ENCODE measurements at regions not wholly inside any gene's neighbourhood (a gene's known extent, or its start where the extent isn't known, plus 50 kb on each side); places are given as distances from the start of the nearest gene placed in this dataset.
A peak's percentile ranks its signal among the peaks of the same experiment; 100 is the strongest.

DNA sequence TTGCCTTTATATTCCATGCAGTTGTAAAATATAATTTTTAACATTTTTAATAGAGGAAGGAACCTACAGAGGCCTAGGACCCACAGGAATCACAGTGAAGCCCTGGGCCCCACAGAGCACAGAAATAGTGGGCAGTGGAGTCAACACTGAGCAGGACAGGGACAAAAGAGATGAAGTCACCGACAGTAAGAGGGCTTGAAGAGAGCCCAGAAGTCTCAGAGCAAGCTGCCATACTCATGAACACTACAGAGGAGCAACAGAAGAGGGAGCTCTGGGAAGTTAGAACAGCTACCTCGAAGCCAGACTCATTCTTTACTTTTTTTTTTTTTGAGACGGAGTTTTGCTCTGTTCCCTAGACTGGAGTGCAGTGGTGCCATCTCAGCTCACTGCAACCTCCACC is 149.3 kb upstream of the TENM3 start:
- DNase-seq, result no peak

GRCh38 chr4:182101618-182102017 is 141.6 kb upstream of the TENM3 start:
- DNase-seq, result no peak

DNA sequence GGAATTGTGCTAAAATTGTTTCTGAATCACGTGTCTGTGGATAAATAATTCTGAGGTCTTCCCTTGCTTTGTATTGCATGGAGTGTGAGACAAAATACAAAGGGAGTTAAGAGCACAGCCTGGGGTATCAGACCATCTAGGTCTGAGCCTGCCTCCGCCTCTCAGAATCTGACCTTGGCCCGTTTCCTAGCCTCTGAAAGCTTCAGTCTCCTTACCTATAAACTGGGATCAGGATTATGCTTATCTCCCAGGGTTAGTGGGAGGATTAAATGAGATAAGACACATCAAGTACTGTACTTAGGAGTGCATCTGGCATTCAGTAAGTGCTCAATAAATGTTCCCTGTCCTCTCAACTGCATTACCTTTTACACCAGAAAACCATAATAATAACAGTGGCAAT is 140.6 kb upstream of the TENM3 start:
- no peak for DNase-seq

- DNase-seq, result no peak
Observed at GRCh38 chr4:182103614-182104319, 139.4 kb upstream of the TENM3 start.

- DNase-seq, result no peak
Observed at GRCh38 chr4:182105416-182105815, 137.8 kb upstream of the TENM3 start.

DNA sequence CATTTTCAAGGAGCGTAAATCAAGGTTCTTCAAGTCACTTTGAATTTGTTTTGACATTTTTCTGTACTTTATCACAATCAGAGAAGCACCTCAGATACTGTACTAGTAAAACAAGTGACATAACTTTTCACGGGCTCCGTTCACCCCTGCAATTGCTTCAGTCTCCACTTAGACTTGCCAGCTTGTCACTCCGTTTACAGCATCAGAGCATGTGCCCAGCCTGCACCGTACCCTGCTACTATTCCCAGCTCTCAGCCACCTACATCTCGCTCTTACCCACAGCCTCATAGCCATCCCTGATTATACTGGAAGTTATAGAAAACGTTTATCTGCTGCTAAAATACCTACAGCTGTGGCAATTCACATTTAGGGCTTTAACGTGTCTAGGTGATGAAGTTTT is 135.3 kb upstream of the TENM3 start:
- DNase-seq, result no peak

DNA sequence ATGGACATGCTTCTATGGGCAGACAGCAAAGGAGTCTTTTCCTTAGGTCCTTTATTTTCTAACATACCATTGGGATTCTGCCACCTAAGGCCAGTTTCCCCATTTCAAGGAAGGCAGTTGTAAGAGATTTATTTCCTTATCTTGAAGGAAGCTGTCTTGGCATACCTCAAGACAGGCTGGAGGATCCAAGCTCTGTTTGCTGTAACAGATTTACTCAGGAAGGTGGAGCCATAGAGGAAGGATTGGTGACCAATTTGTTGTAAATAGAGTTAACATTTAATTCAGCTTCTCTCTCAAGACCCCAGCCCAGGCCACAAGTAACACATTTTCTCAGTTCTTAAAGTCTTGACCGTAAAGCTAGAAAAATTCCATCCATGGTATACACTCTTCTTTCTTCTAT is 131.6 kb upstream of the TENM3 start:
- DNase-seq, result no peak

- DNase-seq, result no peak
Observed at GRCh38 chr4:182113779-182114178, 129.4 kb upstream of the TENM3 start.

GRCh38 chr4:182124359-182124758 is 118.8 kb upstream of the TENM3 start:
- no peak for DNase-seq

DNA sequence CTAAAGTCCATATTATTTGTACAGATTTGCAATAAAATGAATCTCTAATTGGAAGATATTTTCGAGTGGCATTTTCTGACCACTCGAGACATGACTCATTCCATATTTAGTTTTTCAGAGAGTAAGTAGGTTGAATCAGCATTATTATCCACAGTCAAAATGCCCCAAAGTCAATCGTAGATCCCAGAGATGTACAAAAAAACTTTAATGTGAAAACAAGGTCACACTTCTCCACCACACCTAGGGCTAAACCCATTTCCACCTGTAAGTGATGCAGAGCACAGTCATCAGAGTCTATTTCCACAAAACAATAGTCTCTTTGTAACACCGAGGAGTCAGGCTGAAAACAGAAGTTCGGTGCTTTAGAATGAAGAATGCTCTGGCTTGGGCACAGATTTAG is 117.1 kb upstream of the TENM3 start:
- DNase-seq, result no peak

GRCh38 chr4:182126603-182127002 is 116.6 kb upstream of the TENM3 start:
- DNase-seq, result no peak

GRCh38 chr4:182133033-182133432 is 110.2 kb upstream of the TENM3 start:
- DNase-seq, result no peak

- DNase-seq, result no peak
Observed at GRCh38 chr4:182134261-182134660, 108.9 kb upstream of the TENM3 start.

DNA sequence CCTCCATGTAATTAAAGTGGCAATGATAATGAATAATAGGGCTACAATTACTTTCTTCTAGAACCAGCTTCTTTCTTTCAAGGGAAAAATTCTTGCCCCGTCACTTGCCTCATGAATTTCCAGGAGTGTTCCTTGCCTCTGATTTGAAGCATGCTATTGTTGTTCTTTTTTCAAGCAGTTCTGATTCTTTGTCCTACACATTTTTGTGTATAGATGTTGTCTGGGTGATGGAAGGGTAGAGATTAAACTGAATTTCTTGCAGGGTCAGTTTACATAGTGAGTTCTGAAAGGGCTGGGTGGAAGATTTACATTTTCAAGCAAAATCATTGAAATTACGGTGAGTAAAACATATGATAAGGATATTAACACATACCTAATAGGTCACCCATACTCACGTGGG is 107.0 kb upstream of the TENM3 start:
- no peak for DNase-seq

- peak in 2 of 3 experiments; percentile 12 to 48 for DNase-seq
Observed at GRCh38 chr4:182137343-182137742, 105.9 kb upstream of the TENM3 start.

GRCh38 chr4:182139491-182139890 is 103.7 kb upstream of the TENM3 start:
- DNase-seq, result no peak

DNA sequence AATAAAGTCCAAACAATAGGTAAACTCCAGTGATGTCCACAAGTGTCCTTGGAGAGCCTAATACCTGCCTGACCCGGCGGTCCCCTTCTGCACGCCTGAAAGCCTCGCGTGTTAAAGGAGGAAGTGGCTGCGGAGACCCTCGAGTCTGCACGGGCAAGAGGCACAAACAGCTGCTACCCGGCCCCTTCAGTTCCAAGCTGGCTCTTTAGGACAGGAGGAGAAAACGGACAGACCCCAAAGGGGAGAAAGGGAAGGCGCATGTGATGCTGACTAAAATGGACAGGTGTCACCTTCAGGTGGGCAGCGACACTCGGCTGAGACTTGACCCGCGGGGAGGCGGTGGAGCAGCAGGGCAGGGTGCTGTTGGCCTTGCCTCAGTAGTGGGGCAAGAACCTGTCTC is 102.7 kb upstream of the TENM3 start:
- DNase-seq, result no peak

DNA sequence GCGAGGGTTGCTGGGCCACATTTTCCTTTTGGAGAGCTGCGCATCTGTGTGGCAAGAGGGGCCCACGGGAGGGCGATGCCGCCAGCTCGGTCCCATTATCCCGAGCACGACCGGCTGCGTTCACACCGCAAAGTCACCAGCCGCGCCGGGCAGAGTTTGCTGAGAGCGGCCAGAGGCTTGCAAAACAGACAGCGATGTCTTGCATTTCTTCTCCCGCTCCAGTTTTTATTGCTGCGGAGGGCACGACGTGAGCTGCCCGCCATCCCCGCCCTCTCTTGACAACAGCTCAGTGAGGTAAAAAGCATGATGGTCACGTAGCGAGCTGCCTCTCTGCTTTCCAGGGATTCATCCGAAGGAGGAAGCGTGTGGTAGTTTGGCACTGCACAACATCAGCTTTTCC is 102.1 kb upstream of the TENM3 start:
- no peak for DNase-seq

DNA sequence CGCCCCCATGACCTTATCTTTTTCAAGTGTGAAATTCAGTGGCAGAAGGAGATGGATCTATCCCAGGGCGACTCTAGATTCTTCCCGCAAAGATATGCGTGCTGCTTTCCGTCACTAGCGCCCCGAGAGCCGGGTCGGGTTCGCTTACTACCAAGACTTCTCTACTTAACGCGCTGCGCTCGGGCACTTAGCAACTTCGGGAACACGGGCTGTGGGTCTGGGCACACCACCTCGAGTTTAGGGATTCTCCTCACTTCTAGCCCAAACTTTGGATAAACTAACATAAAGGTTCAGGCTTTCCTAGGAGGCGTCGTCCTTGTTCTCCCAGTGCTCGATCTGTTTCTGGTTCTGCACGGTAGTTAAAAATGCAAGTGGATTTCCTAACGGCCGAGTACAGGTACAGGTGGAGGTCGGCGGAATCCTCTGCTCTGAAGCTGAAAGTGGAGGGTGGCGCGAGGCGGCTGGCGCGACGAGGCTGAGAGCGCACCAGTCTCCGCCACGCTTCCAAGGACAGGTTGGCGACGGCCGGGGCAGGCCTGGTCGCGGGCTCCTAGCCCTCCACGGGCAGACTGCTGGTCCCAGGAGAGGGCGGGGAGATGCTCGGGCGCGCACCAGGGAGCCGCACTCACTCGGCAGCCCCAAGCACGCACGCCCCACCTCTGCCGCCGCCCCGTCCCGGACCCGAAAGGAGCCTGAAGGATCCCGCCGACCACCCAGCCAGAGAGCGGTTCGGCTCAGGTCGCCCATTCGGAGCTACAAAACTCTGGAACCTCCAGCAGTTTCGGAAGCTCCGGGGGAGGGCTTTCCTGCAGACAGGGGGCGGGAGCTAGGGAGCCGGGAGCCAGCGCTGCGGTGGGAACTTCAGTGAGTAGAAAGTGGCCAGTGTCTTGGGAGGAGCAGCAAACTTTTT is 100.8 kb upstream of the TENM3 start:
- DNase-seq, result no peak

- DNase-seq, result no peak
Observed at GRCh38 chr4:182143086-182143821, 99.9 kb upstream of the TENM3 start.

DNA sequence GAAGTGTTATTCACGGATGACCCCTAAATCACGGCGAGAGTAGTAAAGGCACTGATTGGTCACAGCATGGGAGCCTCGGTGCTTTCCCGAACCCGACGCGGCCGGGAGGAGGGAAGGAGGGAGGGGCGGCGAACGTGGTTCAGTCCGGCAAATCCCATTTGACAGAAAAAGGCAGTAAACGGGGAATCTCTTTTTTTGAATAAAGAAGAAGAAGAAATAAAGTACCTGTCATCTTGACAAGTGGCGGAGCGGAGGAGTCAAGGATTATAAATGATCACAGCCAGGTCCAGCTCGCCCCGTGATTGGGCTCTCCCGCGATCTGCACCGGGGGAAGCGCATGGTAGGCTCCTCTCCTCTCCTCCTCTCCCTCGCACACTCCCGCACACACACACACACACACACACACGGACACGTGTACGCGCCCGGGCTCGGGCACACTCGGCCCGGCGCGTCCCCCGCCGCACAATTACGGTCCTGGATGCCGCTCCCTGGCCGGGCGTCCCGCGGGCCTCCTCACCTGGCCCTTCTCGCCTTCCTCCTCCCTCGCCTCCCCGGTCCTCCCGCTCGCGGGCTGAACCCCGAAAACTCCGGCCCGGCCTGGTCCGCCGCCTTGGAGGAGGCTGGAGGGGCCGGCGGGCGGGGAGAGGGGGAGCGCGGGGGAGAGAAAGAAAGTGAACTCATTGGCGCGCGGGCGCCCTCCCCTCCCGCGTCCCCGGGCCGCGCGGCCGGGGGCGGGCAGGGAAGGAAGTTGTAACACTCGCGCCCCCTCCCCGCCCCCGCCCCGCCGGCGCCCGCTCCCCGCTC is 99.2 kb upstream of the TENM3 start:
- peak; percentile 72 to 93 (median 89) for DNase-seq

- DNase-seq, result peak; percentile 28 to 86 (median 85)
Observed at GRCh38 chr4:182144626-182145333, 98.4 kb upstream of the TENM3 start.
